HepG2 (cell line): ENCODE measurements at regions not wholly inside any gene's neighbourhood (a gene's known extent, or its start where the extent isn't known, plus 50 kb on each side); places are given as distances from the start of the nearest gene placed in this dataset.

Experiments
- ARID3A ChIP-seq: IDR thresholded peaks from 2 replicates; pipeline ENCODE4 v1.6.1; 2012; ENCODE audit warnings: low read depth, low read length, improper control_type of control experiment
- CEBPG ChIP-seq: IDR thresholded peaks from 2 replicates; pipeline ENCODE4 v1.6.1; 2016
- FOXA3 ChIP-seq: IDR thresholded peaks from 2 replicates; pipeline ENCODE4 v1.6.1; 2016; ENCODE audit warnings: missing genetic modification reagents, missing compliant biosample characterization
- KDM3A ChIP-seq: IDR thresholded peaks from 2 replicates; pipeline ENCODE4 v1.6.1; 2018; ENCODE audit warnings: low read depth, missing compliant biosample characterization
- KDM4B ChIP-seq: sonication (generic); formaldehyde crosslinking; IDR thresholded peaks from 2 replicates; pipeline ENCODE4 v1.4.0; 2020; ENCODE audit warnings: missing genetic modification reagents
- MED8 ChIP-seq: sonication (generic); formaldehyde crosslinking; IDR thresholded peaks from 2 replicates; pipeline ENCODE4 v1.8.1; 2023; ENCODE audit warnings: mild to moderate bottlenecking, missing genetic modification reagents; ENCODE audit not compliant: insufficient replicate concordance
- MIER2 ChIP-seq: IDR thresholded peaks from 2 replicates; pipeline ENCODE4 v1.6.1; 2016; ENCODE audit warnings: missing biosample characterization, missing genetic modification reagents
- MXD4 ChIP-seq: IDR thresholded peaks from 2 replicates; pipeline ENCODE4 v1.6.1; 2016; ENCODE audit warnings: mild to moderate bottlenecking, missing biosample characterization, missing genetic modification reagents
- NCOA1 ChIP-seq: sonication (generic); formaldehyde crosslinking; IDR thresholded peaks from 2 replicates; pipeline ENCODE4 v1.9.0; 2021; ENCODE audit warnings: missing genetic modification reagents
- NONO ChIP-seq, 2 experiments: fragments of 450-650 bp in 1 of 2; sonication (generic) in 1 of 2; formaldehyde crosslinking in 1 of 2; IDR thresholded peaks in 1 of 2; conservative IDR thresholded peaks in 1 of 2; 2 replicates each; pipeline versions ENCODE4 v1.6.1 to v1.8.0; 2017 to 2022; ENCODE audit warnings: mild to moderate bottlenecking in 1 of 2, missing genetic modification reagents in 1 of 2, moderate library complexity in 1 of 2
- ONECUT2 ChIP-seq: sonication (generic); formaldehyde crosslinking; IDR thresholded peaks from 2 replicates; pipeline ENCODE4 v1.4.0; 2020; ENCODE audit warnings: missing genetic modification reagents
- RNF2 ChIP-seq: fragments of 450-650 bp; conservative IDR thresholded peaks from 2 replicates; pipeline ENCODE4 v1.6.1; 2016; ENCODE audit warnings: low read depth
- SAP130 ChIP-seq: IDR thresholded peaks from 2 replicates; pipeline ENCODE4 v1.6.1; 2016; ENCODE audit warnings: low read depth
- SMAD3 ChIP-seq: sonication (generic); formaldehyde crosslinking; IDR thresholded peaks from 2 replicates; pipeline ENCODE4 v1.4.0; 2020; ENCODE audit warnings: missing genetic modification reagents
- SMC3 ChIP-seq: IDR thresholded peaks from 2 replicates; pipeline ENCODE4 v1.6.1; 2011; ENCODE audit warnings: low read length, improper control_type of control experiment
- SOX6 ChIP-seq, 2 experiments: fragments of 450-650 bp in 1 of 2; sonication (generic) in 1 of 2; formaldehyde crosslinking in 1 of 2; IDR thresholded peaks; 2 replicates each; pipeline versions ENCODE4 v1.4.0 to v1.6.1; 2017 to 2020; ENCODE audit warnings: antibody characterized with exemption in 1 of 2, mild to moderate bottlenecking in 1 of 2, missing genetic modification reagents in 1 of 2
- SP140L ChIP-seq: sonication (generic); formaldehyde crosslinking; IDR thresholded peaks from 2 replicates; pipeline ENCODE4 v1.4.0; 2020; ENCODE audit warnings: missing genetic modification reagents, borderline replicate concordance
- STAG1 ChIP-seq: sonication (generic); formaldehyde crosslinking; IDR thresholded peaks from 2 replicates; pipeline ENCODE4 v1.4.0; 2020; ENCODE audit warnings: missing genetic modification reagents
- THRA ChIP-seq: sonication (generic); formaldehyde crosslinking; IDR thresholded peaks from 2 replicates; pipeline ENCODE4 v1.4.0; 2020; ENCODE audit warnings: missing genetic modification reagents, borderline replicate concordance
- XRCC5 ChIP-seq: fragments of 200-400 bp; formaldehyde crosslinking; optimal IDR thresholded peaks from 2 replicates; pipeline ENCODE3; 2017; ENCODE audit warnings: mild to moderate bottlenecking, low read length
- ZBTB25 ChIP-seq: IDR thresholded peaks from 2 replicates; pipeline ENCODE4 v1.6.1; 2018; ENCODE audit warnings: missing genetic modification reagents
- ZMAT5 ChIP-seq: sonication (generic); formaldehyde crosslinking; IDR thresholded peaks from 2 replicates; pipeline ENCODE4 v1.5.0; 2020; ENCODE audit warnings: mild to moderate bottlenecking, low read depth, missing genetic modification reagents, borderline replicate concordance
- ZNF317 ChIP-seq: sonication (generic); formaldehyde crosslinking; IDR thresholded peaks from 2 replicates; pipeline ENCODE4 v1.5.0; 2020; ENCODE audit warnings: mild to moderate bottlenecking, missing genetic modification reagents
- ZNF577 ChIP-seq: sonication (generic); formaldehyde crosslinking; IDR thresholded peaks from 2 replicates; pipeline ENCODE4 v1.4.0; 2020; ENCODE audit warnings: mild to moderate bottlenecking, low read depth, missing genetic modification reagents, borderline replicate concordance
- ZNF605 ChIP-seq: sonication (generic); formaldehyde crosslinking; IDR thresholded peaks from 2 replicates; pipeline ENCODE4 v1.8.0; 2022; ENCODE audit warnings: mild to moderate bottlenecking, missing genetic modification reagents
- ZNF616 ChIP-seq: sonication (generic); formaldehyde crosslinking; IDR thresholded peaks from 2 replicates; pipeline ENCODE4 v1.5.0; 2020; ENCODE audit warnings: low read depth, mild to moderate bottlenecking, missing genetic modification reagents
- ZSCAN25 ChIP-seq: sonication (generic); formaldehyde crosslinking; IDR thresholded peaks from 2 replicates; pipeline ENCODE4 v1.8.0; 2022; ENCODE audit warnings: mild to moderate bottlenecking, missing genetic modification reagents

- TF ChIP-seq FOXA3 (peak; percentile 82), MXD4 (CRISPR knock-in tag) (peak; percentile 59; the same call in 1 of the 2 replicates), SOX6 (IDR thresholded peaks at IDR 0.05) (no peak), SOX6 (CRISPR knock-in tag; IDR thresholded peaks at IDR 0.05) (peak; percentile 41; the same call in 1 of the 2 replicates), THRA (0 out of 2 replicates have a peak, but pooled peaks have one; percentile 52), RNF2 (0 out of 2 replicates have a peak, but pooled peaks have one; percentile 61), ZMAT5 (CRISPR knock-in tag) (no peak), STAG1 (CRISPR knock-in tag) (peak; percentile 97), ARID3A (peak; percentile 39; the same call in 1 of the 2 replicates), SP140L (CRISPR knock-in tag) (peak; percentile 76; the same call in 1 of the 2 replicates), ONECUT2 (CRISPR knock-in tag) (peak; percentile 35; the same call in 1 of the 2 replicates), MED8 (CRISPR knock-in tag) (peak; percentile 7), KDM3A (0 out of 2 replicates have a peak, but pooled peaks have one; percentile 48), NONO (IDR thresholded peaks at IDR 0.05) (no peak), NONO (CRISPR knock-in tag; conservative IDR thresholded peaks at IDR 0.05) (0 out of 2 replicates have a peak, but pooled peaks have one; percentile 25), SAP130 (CRISPR knock-in tag) (peak; percentile 41), ZNF317 (CRISPR knock-in tag) (peak; percentile 100), SMC3 (peak; percentile 99), ZBTB25 (CRISPR knock-in tag) (0 out of 2 replicates have a peak, but pooled peaks have one; percentile 52), ZNF616 (CRISPR knock-in tag) (no peak), MIER2 (CRISPR knock-in tag) (peak; percentile 25; the same call in 1 of the 2 replicates), SMAD3 (CRISPR knock-in tag) (0 out of 2 replicates have a peak, but pooled peaks have one; percentile 25), ZNF605 (CRISPR knock-in tag) (0 out of 2 replicates have a peak, but pooled peaks have one; percentile 23), ZNF577 (CRISPR knock-in tag) (no peak), ZSCAN25 (CRISPR knock-in tag) (0 out of 2 replicates have a peak, but pooled peaks have one; percentile 47), CEBPG (CRISPR knock-in tag) (0 out of 2 replicates have a peak, but pooled peaks have one; percentile 5), KDM4B (CRISPR knock-in tag) (no peak), XRCC5 (peak; percentile 81), NCOA1 (CRISPR knock-in tag) (no peak)
These were observed 61.9 kb upstream of the ELOVL5 start (continued) for GRCh38 chr6:53410508-53411258.
